ENCODE measurements at regions not wholly inside any gene's neighbourhood (a gene's known extent, or its start where the extent isn't known, plus 50 kb on each side); places are given as distances from the start of the nearest gene placed in this dataset.

GRCh38 chr5:58403822-58404433 is 56.0 kb downstream of the PLK2 start:
- H3K4me1 ChIP-seq: no peaks in the 10 kb centered on the region
- no peaks in the 10 kb centered on the region for H3K36me3 ChIP-seq
- TF ChIP-seq, protein P1, sequence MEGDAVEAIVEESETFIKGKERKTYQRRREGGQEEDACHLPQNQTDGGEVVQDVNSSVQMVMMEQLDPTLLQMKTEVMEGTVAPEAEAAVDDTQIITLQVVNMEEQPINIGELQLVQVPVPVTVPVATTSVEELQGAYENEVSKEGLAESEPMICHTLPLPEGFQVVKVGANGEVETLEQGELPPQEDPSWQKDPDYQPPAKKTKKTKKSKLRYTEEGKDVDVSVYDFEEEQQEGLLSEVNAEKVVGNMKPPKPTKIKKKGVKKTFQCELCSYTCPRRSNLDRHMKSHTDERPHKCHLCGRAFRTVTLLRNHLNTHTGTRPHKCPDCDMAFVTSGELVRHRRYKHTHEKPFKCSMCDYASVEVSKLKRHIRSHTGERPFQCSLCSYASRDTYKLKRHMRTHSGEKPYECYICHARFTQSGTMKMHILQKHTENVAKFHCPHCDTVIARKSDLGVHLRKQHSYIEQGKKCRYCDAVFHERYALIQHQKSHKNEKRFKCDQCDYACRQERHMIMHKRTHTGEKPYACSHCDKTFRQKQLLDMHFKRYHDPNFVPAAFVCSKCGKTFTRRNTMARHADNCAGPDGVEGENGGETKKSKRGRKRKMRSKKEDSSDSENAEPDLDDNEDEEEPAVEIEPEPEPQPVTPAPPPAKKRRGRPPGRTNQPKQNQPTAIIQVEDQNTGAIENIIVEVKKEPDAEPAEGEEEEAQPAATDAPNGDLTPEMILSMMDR (IDR thresholded peaks at IDR 0.05): no peak
- no peaks in the 10 kb centered on the region for H3K27me3 ChIP-seq
- no peak for DNase-seq (ENCODE audit: low spot score)
- no peak overlapping the region for H3K4me3 ChIP-seq
- H3K9me3 ChIP-seq: no peaks in the 10 kb centered on the region
- no peak overlapping the region for H3K27ac ChIP-seq

GRCh38 chr5:58401701-58402100 is 58.2 kb downstream of the PLK2 start:
- DNase-seq (ENCODE audit: low spot score): no peak
- no peaks in the 10 kb centered on the region for H3K36me3 ChIP-seq
- no peak overlapping the region for H3K4me3 ChIP-seq
- H3K27ac ChIP-seq: peak overlapping the region in 1 of 2 donors; percentile 69
- H3K4me1 ChIP-seq: no peaks in the 10 kb centered on the region
- H3K27me3 ChIP-seq: no peaks in the 10 kb centered on the region
- no peaks in the 10 kb centered on the region for H3K9me3 ChIP-seq
- TF ChIP-seq, protein P1 (IDR thresholded peaks at IDR 0.05): no peak

GRCh38 chr5:58400737-58401136 is 59.1 kb downstream of the PLK2 start:
- H3K27ac ChIP-seq: peak overlapping the region in 1 of 2 donors; percentile 69
- H3K9me3 ChIP-seq: no peaks in the 10 kb centered on the region
- H3K4me3 ChIP-seq: no peak overlapping the region
- H3K36me3 ChIP-seq: no peaks in the 10 kb centered on the region
- no peaks in the 10 kb centered on the region for H3K27me3 ChIP-seq
- H3K4me1 ChIP-seq: no peaks in the 10 kb centered on the region
- TF ChIP-seq, protein P1 (IDR thresholded peaks at IDR 0.05): no peak
- DNase-seq (ENCODE audit: low spot score): no peak

GRCh38 chr5:58399951-58400350 is 59.9 kb downstream of the PLK2 start:
- Histone ChIP-seq H3K9me3 (no peaks in the 10 kb centered on the region), H3K36me3 (no peaks in the 10 kb centered on the region), H3K27me3 (no peaks in the 10 kb centered on the region), H3K27ac (peak overlapping the region in 1 of 2 donors; percentile 69), H3K4me1 (no peaks in the 10 kb centered on the region), H3K4me3 (no peak overlapping the region)
- TF ChIP-seq, protein P1 (IDR thresholded peaks at IDR 0.05): no peak
- no peak for DNase-seq (ENCODE audit: low spot score)

- no peak overlapping the region for H3K27ac ChIP-seq
- H3K27me3 ChIP-seq: no peaks in the 10 kb centered on the region
- H3K9me3 ChIP-seq: peaks cover 0 to 6% of the 10 kb centered on the region in 2 donors
- H3K4me1 ChIP-seq: no peaks in the 10 kb centered on the region
- H3K4me3 ChIP-seq: no peak overlapping the region
- TF ChIP-seq, protein P1 (IDR thresholded peaks at IDR 0.05): no peak
- no peak for DNase-seq (ENCODE audit: low spot score)
- no peaks in the 10 kb centered on the region for H3K36me3 ChIP-seq
Observed at GRCh38 chr5:58394339-58394738, 65.5 kb downstream of the PLK2 start.

- Histone ChIP-seq H3K27me3 (no peaks in the 10 kb centered on the region), H3K4me1 (no peaks in the 10 kb centered on the region), H3K36me3 (no peaks in the 10 kb centered on the region), H3K27ac (no peak overlapping the region), H3K4me3 (no peak overlapping the region), H3K9me3 (peaks cover 0 to 6% of the 10 kb centered on the region in 2 donors)
- DNase-seq (ENCODE audit: low spot score): no peak
- TF ChIP-seq, protein P1 (IDR thresholded peaks at IDR 0.05): no peak
Observed at GRCh38 chr5:58393716-58394115, 66.2 kb downstream of the PLK2 start.
